IPS-18c (cell line): ENCODE measurements at regions not wholly inside any gene's neighbourhood (a gene's known extent, or its start where the extent isn't known, plus 50 kb on each side); places are given as distances from the start of the nearest gene placed in this dataset.

ENCODE experiments used
- H3K4me3 ChIP-seq: 2 replicates; pipeline ENCODE4 v1.7.0; 2013; ENCODE audit warnings: low read depth, mild to moderate bottlenecking, low read length, moderate library complexity; ENCODE audit not compliant: insufficient read depth
- H3K9me3 ChIP-seq: one replicate; pipeline ENCODE4 v1.6.1; 2013; ENCODE audit warnings: mild to moderate bottlenecking, low read length, moderate library complexity; ENCODE audit not compliant: control insufficient read depth, insufficient read depth

GRCh38 chr21:28745131-28746016, 247.3 kb downstream of the LTN1 start:
- Histone ChIP-seq H3K4me3 (no peak overlapping the region), H3K9me3 (no peaks in the 10 kb centered on the region)

GRCh38 chr21:28743723-28744122, 249.0 kb downstream of the LTN1 start:
- Histone ChIP-seq H3K9me3 (no peaks in the 10 kb centered on the region), H3K4me3 (no peak overlapping the region)

- Histone ChIP-seq H3K4me3 (no peak overlapping the region), H3K9me3 (no peaks in the 10 kb centered on the region)
These were observed 250.2 kb downstream of the LTN1 start for GRCh38 chr21:28742527-28742926.

GRCh38 chr21:28740125-28740524, 252.6 kb downstream of the LTN1 start:
- no peak overlapping the region for H3K4me3 ChIP-seq
- no peaks in the 10 kb centered on the region for H3K9me3 ChIP-seq

GRCh38 chr21:28738882-28739281, 253.8 kb downstream of the LTN1 start:
- no peaks in the 10 kb centered on the region for H3K9me3 ChIP-seq
- H3K4me3 ChIP-seq, result no peak overlapping the region

- H3K4me3 ChIP-seq, result no peak overlapping the region
These were observed 254.3 kb downstream of the LTN1 start for GRCh38 chr21:28738420-28738704.

GRCh38 chr21:28737674-28738419, 254.8 kb downstream of the LTN1 start:
- Histone ChIP-seq H3K9me3 (no peaks in the 10 kb centered on the region), H3K4me3 (no peak overlapping the region)

More at GRCh38 chr21:28738420-28738704, 254.3 kb downstream of the LTN1 start:
- no peaks in the 10 kb centered on the region for H3K9me3 ChIP-seq

GRCh38 chr21:28734522-28735175, 258.0 kb downstream of the LTN1 start:
- no peaks in the 10 kb centered on the region for H3K9me3 ChIP-seq

GRCh38 chr21:28731700-28732321, 260.9 kb downstream of the LTN1 start:
- Histone ChIP-seq H3K9me3 (no peaks in the 10 kb centered on the region), H3K4me3 (no peak overlapping the region)

More at GRCh38 chr21:28734522-28735175, 258.0 kb downstream of the LTN1 start:
- H3K4me3 ChIP-seq, result no peak overlapping the region

GRCh38 chr21:28729887-28730286, 262.8 kb downstream of the LTN1 start:
- H3K4me3 ChIP-seq, result no peak overlapping the region
- no peaks in the 10 kb centered on the region for H3K9me3 ChIP-seq

- Histone ChIP-seq H3K4me3 (no peak overlapping the region), H3K9me3 (no peaks in the 10 kb centered on the region)
These were observed 264.9 kb downstream of the LTN1 start for GRCh38 chr21:28727809-28728208.

- H3K9me3 ChIP-seq, result no peaks in the 10 kb centered on the region
- no peak overlapping the region for H3K4me3 ChIP-seq
These were observed 267.3 kb downstream of the LTN1 start for GRCh38 chr21:28725396-28725795.

GRCh38 chr21:28723646-28724045, 269.0 kb downstream of the LTN1 start:
- Histone ChIP-seq H3K9me3 (no peaks in the 10 kb centered on the region), H3K4me3 (no peak overlapping the region)

- Histone ChIP-seq H3K9me3 (no peaks in the 10 kb centered on the region), H3K4me3 (no peak overlapping the region)
These were observed 273.0 kb downstream of the LTN1 start for GRCh38 chr21:28719723-28720122.

- no peak overlapping the region for H3K4me3 ChIP-seq
These were observed 277.8 kb downstream of the LTN1 start for GRCh38 chr21:28714777-28715464.

GRCh38 chr21:28712411-28712810, 280.3 kb downstream of the LTN1 start:
- Histone ChIP-seq H3K9me3 (peaks cover 2% of the 10 kb centered on the region), H3K4me3 (no peak overlapping the region)

More at GRCh38 chr21:28714777-28715464, 277.8 kb downstream of the LTN1 start:
- no peaks in the 10 kb centered on the region for H3K9me3 ChIP-seq

- H3K4me3 ChIP-seq, result no peak overlapping the region
- H3K9me3 ChIP-seq, result peaks cover 4% of the 10 kb centered on the region
These were observed 287.1 kb downstream of the LTN1 start for GRCh38 chr21:28705616-28706015.
